Activated T-helper 1 cell treated with Interleukin-2 at 50 U/mL for 16 hours (primary cell): ENCODE measurements at regions not wholly inside any gene's neighbourhood (a gene's known extent, or its start where the extent isn't known, plus 50 kb on each side); places are given as distances from the start of the nearest gene placed in this dataset.

Experiments used
- DNase-seq: peaks from one replicate; pipeline ENCODE4 v3.0.0-alpha.2; 2020; ENCODE audit warnings: low read depth

DNA sequence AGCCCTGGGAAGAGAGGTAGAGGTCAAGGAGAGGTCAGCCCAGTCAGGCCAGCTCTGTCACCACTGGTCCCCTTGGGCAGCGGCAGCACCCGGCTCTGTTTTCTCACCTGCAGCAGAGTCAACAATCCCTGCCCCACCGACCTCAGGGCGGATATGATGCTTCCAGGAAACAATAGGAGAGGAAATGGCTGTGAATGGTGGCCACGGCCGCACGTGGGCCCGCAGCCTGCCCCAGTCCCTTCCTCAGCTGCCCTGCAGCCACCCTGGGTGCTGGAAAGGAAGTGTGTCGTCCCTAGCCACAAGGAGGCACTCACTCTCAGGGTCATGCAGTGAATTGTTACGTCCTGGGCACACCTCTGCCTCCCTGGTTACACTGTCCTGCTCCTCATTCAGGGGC lies 92.5 kb upstream of the ENPP6 start:
- DNase-seq, result peak; percentile 34

DNA sequence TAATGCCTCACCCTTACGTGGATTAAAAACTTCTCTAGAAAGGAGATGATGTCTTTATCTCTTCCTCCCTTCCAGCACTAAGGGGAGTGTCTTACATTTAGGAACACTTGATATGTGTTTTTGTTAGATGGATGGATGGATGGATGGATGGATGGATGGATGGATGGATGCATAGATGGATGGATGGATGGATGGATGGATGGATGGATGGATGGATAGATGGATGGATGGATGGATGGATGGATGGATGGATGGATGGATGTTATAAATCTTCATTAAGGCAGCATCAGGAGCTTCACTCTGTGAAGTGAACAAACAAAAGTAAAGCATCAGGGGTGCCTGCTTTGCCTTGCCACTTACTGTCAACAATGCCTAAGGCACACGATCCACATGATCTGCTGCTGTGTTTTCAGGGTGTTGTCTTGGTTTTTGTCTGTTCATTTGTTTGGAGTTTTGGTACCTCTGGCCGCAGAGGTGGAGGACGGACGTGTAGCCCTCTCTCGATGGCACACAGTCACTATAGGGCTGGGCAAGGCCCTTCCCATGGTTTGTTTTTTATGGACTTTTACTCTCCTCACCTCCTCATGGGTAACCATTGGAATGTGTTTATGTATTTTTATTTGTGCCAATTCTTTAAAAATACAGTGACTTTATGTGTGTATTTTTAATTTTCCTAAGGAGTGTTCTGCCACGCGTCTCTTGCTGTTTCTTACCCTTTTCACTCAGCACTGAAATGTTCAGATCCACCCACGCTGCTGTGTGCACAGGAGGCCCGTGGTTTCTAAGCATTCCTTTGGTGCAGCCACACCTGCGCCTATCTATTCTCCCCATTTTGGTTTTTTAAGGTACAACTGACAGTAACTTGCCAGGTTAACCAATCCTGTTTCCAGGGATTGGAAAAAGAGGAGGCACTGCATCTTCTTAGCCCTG lies 91.8 kb upstream of the ENPP6 start:
- no peak for DNase-seq

DNA sequence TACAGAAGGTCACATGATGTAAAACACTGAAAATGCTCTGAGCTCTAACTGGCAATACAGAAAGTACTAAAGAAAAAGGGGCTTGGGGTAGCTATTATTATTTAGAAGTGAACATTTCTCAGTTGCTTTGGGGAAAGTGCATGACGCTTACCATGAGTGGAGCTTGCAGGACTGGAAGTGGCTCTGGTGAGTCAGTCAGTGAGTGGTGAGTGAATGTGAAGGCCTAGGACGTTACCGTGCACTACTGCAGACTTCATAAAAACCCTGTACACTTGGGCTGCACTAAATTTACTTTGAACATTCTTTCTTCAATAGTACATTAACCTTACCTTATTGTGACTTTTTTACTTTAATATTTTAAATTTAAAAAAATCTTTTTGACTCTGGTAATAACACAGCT lies 89.3 kb upstream of the ENPP6 start:
- DNase-seq, result no peak

DNA sequence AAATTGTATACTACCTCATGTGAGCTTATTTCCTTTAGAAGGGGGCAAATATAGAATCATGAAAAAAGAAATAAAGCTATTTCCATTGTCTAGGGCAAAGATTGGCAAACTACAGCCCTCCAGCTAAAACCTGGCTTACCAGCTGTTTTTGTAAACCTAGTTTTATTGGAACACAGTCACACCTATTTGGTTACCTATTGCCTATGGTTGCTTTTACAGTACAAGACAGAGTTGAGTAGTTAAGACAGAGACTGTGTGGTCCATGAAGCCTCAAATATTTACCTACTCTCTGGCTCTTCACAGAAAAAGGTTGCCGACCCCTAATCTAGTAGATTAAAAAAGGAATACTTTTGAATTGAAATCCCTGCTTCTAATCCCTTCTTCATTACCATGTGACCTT lies 88.8 kb upstream of the ENPP6 start:
- no peak for DNase-seq

DNA sequence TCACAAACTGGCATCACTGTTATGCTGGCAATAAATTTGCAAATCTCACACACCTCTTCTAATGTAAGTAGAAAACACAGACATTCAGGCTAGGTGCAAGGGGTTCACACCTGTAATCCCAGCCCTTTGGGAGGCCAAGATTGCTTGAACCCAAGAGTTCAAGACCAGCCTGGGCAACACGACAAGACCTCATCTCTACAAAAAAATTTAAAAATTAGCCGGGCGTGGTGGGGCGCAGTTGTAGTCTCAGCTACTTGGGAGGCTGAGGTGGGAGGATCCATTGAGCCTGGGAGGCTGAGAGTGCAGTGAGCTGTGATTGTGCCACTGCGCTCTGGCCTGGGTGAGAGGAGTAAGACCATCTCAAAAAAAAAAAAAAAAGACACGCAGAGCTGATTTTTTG lies 83.1 kb upstream of the ENPP6 start:
- DNase-seq, result no peak

DNA sequence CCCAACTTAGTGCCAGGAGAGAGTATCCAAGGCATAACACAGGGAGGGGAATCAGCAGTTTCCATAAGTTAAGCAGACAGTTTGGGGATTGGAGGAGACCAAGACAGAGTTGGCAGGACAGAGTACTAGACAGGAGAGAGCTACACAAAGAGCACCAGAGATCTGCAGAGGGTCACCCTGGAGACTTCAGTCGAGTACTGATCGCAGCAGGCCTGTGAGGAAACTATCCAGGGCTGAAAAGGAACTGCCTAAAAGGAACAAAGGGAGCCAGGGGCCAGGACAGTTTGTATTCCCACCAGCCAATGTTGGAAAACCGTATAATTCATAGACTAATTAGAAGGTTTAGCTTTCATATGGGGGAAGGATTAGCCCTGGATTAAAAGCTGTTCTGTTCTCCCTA lies 80.6 kb upstream of the ENPP6 start:
- no peak for DNase-seq

DNA sequence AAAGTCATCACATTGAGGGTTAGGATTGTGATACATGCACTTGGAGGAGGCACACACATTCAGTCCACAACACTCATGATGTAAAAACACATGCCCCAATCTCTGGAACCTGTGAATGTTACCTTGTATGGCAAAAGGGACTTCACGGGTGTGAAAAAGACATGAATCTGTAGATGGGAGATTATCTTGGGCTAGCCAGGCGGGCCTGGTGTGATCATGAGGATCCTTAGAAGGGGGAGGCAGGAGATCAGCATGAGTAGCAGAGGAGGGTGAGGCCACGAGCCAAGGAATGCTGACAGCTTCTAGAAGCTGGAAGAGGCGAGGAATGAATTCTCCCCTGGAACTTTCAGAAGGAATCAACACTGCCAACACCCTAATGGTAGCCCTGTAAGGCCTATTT lies 77.5 kb upstream of the ENPP6 start:
- no peak for DNase-seq

DNA sequence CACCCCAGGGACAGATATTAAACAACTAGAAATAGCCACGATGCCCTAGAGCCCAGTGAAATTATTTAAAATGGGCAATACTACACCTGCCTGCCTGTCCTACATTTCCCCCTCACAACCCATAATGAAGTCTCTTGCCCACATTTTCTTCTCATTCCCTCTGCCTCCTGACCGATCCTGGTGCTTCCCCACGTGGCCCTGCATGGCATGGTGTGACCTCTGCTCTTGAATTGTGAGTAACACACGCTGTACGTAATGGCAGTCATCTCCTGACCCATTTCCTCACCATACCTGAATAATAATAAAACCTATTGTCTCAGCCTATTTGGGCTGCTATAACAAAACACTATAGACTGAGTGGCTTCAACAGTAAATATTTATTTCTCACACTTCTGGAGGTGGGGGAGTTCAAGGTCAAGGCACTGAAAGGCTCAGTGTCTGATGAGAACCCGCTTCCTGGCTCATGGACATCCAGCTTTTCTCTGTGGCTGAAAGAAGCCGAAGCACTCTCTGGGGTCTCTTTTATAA lies 77.0 kb upstream of the ENPP6 start:
- DNase-seq, result no peak

DNA sequence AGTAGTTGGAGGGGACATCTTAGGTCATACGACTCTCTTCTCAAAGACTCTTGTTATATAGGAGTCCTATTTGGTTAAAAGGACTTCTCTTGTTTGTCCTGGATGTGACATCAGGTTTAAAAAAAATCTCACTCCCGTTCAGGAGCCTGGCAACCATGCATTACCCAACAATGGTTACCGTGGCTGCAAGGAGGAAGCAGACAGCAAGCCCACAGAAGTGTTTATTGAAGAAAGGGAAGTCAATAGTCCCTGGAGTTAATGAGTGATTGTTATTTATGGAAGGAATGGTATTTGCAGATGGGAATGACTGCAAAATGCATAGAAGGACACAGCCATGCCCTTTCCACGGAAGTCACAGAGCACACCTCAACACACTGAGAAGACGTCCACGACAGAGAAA lies 75.9 kb upstream of the ENPP6 start:
- DNase-seq, result no peak

DNA sequence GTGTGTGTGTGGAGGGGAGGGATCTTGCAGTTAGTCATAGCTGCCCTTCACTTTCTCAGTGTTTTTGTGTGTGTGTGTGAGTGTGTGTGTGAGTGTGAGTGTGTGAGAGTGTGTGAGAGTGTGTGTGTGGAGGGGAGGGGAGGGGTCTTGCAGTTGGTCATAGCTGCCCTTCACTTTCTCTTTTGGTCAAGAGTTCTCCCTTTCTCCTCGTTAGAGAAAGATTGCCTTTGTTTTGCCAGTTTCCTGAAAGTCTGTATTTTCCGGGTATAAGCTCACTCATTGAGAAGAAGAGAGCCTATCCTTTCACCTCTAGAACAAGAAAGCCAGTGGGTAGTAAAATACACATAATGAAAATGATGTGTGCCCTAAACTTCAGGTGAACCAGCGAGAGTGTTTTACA lies 75.2 kb upstream of the ENPP6 start:
- DNase-seq, result no peak

DNA sequence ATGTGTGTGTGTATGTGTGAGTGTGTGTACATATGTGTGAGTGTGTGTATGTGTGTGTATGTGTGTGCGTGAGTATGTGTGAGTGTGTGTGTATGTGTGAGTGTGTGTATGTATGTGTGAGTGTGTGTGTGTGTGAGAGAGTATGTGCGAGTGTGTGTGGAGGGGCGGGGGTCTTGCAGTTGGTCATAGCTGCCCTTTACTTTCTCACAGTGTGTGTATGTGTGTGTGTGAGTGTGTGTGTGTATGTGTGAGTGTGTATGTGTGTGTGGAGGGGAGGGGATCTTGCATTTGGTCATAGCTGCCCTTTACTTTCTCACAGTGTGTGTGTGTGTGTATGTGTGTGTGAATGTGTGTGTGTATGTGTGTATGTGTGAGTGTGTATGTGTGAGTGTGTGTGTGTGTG lies 74.8 kb upstream of the ENPP6 start:
- no peak for DNase-seq

DNA sequence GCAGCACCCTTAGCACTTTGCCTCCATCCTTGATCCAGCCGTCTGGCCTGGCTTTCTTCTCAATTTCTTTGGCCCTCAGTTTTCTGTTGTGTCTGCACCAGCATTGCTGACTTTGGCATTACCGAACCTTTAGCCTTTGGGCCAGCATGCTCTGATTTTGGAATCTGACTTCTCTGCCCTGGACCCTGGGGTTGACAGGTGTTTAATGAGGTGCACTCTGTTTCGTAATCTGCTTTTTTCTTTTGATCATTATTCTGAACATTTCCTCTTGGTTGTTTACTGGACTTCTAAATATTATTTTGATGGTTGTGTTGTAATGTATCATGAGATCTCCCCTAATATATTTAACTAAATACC lies 71.5 kb upstream of the ENPP6 start:
- no peak for DNase-seq

DNA sequence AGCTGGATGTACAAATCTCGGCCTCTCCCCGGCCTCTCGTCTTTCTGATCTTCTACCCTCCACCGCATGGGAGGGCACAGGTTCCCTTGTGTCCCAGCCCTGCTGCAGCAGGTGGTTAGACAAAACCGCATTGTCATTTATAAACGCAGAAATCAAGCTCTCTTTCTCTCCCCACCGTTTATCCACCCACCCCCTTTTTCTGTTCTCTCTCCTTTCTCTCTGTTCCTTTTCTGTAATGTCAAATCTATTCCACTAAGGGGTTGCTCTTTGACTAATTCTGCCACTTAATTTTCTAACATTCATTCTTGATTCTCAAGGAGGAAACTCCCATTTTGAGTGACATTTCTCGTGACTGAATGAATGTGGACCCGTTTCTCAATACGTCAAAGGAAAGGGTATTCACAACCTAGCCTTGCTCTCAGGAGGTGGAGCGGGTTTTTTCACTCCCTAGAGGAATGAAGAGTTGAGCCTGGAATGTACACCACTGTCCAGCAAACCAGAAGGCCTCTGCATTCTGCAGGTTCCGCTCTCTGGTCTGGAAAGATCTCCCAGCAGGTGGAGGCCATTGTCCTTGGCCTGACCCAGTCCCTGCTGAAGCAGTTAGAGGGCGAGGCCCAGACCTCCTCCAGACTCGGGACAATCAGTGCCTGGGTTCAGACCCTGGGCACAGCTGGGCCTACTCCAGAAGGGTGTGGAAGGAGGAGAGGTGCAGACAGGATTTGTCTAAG lies 70.9 kb upstream of the ENPP6 start:
- no peak for DNase-seq

DNA sequence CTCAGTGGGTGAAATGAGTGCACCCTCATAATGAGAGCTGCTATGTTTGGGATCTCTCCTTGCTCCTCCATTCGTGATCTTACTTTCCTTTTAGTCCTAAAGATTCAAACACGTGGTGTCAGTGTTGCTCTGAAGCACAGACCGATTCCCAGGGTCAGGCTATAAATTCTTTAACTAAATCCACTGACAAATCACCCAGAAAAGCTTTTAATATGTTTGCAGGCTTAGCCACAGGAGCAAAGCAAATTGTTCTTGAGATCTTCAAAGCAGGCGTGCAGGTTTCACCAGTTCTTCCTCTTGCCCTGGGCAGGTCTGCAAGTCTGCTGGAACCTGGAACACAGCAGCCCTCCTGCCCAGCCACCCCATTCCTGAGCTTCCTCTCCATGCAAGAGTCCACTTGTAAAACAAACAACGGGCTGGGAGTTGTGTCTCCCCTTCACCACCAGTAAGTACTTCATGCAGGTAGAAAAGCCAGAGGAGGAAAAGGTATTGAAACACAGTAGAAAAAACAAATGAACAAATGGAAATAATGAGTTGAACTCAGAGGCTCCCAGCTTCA lies 70.1 kb upstream of the ENPP6 start:
- no peak for DNase-seq

DNA sequence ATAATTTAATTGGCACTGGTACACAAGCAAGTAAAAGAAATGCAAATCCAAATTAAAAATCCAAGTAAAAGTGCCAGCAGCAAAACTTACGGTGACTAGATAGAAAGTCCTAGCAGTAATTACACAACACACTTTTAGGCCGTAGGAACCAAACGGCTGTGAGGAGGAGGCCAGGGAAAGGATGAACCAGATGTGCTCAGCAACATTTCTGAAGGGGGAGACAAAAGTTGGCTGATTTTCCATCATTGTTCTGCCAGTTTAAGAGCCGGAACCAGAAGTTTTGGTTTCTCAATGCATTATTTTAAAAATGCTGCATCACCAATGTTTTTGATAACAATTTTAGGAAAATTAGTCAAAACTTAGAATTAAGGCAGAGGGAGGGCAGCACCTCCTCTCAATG lies 68.7 kb upstream of the ENPP6 start:
- no peak for DNase-seq

DNA sequence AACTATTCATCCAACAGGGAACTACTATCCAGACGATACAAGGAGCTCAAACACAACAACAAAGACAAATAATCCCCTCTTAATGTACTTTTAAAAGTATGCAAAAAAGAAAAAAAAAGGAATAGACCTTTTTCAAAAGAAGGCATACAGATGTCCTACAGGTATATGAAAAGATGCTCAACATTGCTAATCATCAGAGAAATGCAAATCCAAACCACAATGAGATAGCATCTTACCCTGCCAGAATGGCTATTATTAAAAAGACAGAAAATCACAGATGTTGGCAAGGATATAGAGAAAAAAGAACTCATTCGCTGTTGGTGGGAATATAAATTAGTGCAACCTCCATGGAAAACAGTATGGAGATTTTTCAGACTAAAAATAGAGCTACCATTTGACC lies 67.1 kb upstream of the ENPP6 start:
- DNase-seq, result no peak

DNA sequence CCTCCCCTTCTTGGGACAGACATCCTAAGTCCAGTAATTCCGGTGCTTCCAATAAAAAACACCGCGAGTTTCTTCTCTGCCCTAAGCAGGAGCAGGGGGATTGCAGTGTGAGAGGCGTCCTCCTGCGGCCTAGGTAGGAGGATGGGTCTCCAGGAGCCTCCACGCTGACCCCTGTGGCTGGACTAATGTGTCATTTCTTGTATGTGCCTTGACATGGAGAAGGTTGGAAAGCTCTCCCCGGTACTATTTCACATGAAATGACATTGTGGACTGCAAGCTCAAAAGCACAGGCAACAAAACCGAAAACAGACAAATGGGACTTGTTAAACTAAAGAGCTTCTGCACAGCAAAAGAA lies 66.6 kb upstream of the ENPP6 start:
- no peak for DNase-seq

DNA sequence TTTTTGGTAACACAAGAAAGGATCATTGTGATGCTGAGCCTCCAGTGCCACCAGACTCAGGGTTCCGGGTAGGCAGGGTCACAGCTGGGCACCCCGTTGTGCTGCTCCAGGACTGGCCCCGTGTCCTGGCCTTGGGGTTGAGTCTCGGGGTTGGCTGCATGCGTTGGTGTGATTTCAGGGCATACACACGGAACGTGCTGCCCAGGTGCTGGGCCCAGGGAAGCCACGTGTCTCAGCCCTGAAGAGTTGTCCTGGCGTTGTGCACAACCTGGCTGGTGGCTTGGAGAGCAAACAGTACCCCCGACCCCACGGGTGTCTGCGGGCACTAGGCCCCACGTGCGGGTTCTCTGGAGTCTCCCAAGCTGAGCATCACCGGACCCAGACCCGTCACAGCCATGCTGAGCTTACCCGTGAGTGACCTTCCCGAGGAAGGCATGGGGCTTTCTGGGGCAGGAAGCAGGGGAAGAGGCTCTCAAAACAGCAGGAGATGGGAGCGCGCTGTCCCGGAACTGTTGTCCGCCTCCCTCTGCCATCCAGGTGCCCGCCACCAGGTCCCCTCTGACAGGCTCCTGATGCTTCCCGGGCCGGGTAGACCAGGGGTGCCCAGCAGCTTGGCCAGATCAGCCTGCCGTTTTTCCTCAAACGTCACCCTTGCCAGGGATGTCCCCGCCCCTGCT lies 66.1 kb upstream of the ENPP6 start:
- DNase-seq, result no peak

DNA sequence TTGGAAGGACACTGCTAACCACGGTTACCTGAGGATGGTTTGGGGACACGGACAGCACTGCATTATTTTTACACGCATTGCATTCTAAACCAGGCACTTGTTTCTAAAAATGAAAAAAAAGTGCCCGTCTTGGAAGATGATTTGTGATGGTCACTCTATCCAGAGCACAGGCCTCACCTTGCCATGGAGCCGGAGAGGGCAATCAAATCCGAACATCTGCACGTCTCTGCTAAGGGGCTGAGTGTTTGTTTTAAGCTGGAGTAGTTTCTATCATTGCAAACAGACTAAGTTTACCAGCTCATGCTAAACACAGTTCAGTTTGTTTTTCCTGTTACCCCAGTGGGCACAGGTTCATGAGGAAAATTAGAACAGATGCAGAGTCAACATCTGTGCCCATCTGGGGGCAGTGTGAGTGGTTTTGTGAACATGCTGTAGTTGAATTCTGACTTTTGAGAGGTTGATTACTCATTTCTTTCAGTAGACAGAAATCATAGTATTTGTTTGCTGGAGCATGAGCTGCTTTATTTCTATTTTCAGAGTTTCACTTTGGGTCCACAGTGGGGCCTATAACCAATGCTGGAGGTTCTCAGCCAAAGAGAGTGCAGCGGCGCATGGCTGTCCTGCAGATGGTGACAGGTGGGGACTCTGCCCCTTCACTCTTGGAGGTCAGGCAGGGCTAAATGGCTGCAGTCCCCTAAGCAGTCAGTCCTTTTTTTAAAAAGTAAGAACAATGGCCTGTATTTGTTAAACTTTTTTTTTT lies 65.4 kb upstream of the ENPP6 start:
- no peak for DNase-seq

DNA sequence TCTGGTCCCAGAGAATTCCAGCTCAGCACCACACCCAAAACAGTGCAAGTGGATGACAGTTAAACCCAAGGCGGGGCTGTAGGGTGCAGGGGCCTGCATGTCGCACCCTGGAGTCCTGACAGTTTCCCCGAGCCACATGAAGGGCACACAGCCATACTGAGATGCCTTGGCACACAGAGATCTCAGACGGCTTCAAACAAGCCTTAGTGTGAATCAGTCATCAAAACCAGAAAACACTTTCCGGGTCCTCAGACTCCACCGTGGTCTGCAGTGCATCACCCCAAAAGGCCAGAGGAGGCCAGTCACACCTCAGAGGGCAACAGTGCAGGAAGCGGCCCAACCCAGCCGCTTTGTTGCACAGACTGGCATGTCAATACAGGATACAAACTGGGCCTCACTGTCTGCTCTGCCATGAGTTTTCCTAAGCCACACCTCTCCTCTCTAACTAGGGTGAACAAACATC lies 64.6 kb upstream of the ENPP6 start:
- DNase-seq, result no peak

DNA sequence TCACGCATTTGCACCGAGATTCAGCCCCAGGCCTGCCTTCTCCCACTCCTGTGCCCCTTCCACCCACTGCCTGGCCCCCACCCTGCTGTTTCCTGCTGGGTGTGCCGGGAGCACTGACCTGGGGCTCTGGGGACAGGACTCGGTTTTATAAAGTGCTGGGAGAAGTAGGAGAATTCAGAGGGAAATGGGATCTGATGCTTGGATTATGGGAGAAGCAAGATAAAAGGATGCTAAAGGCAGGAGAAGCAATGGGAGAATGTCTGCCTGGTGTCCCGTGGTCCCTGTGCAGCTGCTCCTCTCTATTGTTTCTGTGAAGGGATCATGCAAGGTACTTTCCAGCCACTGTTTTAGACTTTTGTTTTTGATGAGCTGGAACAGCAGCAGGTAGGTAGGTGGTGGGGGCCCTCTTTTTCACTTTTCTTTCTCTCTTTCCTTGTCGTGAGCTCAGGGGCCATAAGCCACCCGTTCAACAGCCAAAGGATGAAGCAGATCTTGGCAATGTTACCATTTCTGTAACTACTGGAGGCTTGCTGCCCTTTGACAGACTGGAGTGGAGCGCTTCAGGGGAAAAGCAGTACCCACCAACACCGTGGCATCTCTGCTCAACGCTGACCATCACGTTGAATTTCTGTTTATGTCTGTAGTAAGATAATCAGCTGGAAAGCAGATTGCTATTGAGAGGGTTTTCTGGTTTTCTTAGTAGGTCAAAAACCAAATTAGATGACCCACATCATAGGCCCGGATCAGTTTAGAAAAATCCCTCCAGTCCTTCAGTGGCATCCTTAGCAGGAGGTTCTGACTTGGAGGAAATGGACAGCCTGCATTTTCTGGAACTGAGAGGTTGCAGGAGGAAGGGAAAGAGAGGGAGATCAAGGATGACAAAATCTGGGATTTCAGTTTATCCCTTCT lies 63.8 kb upstream of the ENPP6 start:
- DNase-seq, result no peak
